ENCODE measurements at regions not wholly inside any gene's neighbourhood (a gene's known extent, or its start where the extent isn't known, plus 50 kb on each side); places are given as distances from the start of the nearest gene placed in this dataset.

GRCh38 chr2:52181080-52181479, 1149.1 kb upstream of the NRXN1 start:
- TF ChIP-seq CTCF (IDR thresholded peaks at IDR 0.05): no peak
- TF ChIP-seq POLR2AphosphoS5 (IDR thresholded peaks at IDR 0.05): no peak
- TF ChIP-seq POLR2A (IDR thresholded peaks at IDR 0.05): no peak

Data from sigmoid colon (tissue), 4 donors.